Caco-2 (cell line): ENCODE measurements at regions not wholly inside any gene's neighbourhood (a gene's known extent, or its start where the extent isn't known, plus 50 kb on each side); places are given as distances from the start of the nearest gene placed in this dataset.

Source experiments
- BruUV-seq: library from RNA; stranded (reverse); fragments of 400-500 nt; replicated peaks from 2 replicates; lab custom pipeline; 2021; lab: Mats Ljungman, UMichigan
- CTCF ChIA-PET: fragments of 300-600 bp; sonication (Branson Sonifier 250); formaldehyde crosslinking; loops from one replicate; lab custom pipeline; 2022; ENCODE audit warnings: antibody characterized with exemption; lab: Charles Lee
- POLR2A ChIA-PET: fragments of 300-600 bp; sonication (Branson Sonifier 250); formaldehyde crosslinking; loops from one replicate; lab custom pipeline; 2022; ENCODE audit warnings: antibody characterized with exemption; lab: Charles Lee
- DNase-seq, 2 experiments: peaks; one replicate each; pipeline versions ENCODE4 v3.0.0 to v3.0.0-alpha.2; 2020 to 2022
- H3K27me3 ChIP-seq: replicated peaks from 2 replicates; pipeline ENCODE4 v1.6.0; 2011; ENCODE audit warnings: low read length; ENCODE audit not compliant: control insufficient read depth, insufficient read depth
- H3K36me3 ChIP-seq: 2 replicates; pipeline ENCODE4 v1.5.1; 2011; ENCODE audit warnings: low read length; ENCODE audit not compliant: control insufficient read depth, insufficient read depth
- H3K4me1 ChIP-seq: fragments of 250-450 bp; sonication (Bioruptor Pico); 2 replicates; pipeline ENCODE4 v1.5.1; 2020; ENCODE audit warnings: mild to moderate bottlenecking
- H3K4me3 ChIP-seq: 2 replicates; pipeline ENCODE4 v1.5.1; 2011; ENCODE audit warnings: low read depth, mild to moderate bottlenecking, control low read depth, low read length
- H3K9me3 ChIP-seq: fragments of 250-450 bp; sonication (Bioruptor Pico); 2 replicates; pipeline ENCODE4 v1.5.1; 2020; ENCODE audit warnings: mild to moderate bottlenecking, moderate library complexity
- H3K27ac Mint-ChIP-seq: one replicate; pipeline ENCODE4 v1.8.0; 2022; ENCODE audit warnings: mixed read lengths; ENCODE audit not compliant: unreplicated experiment
- H3K27me3 Mint-ChIP-seq: one replicate; pipeline ENCODE4 v1.8.0; 2022; ENCODE audit warnings: mixed read lengths; ENCODE audit not compliant: insufficient read depth, unreplicated experiment
- H3K36me3 Mint-ChIP-seq: one replicate; pipeline ENCODE4 v1.8.0; 2022; ENCODE audit warnings: mild to moderate bottlenecking, mixed read lengths; ENCODE audit not compliant: insufficient read depth, unreplicated experiment
- H3K4me1 Mint-ChIP-seq: one replicate; pipeline ENCODE4 v1.8.0; 2022; ENCODE audit warnings: low read depth, mixed read lengths; ENCODE audit not compliant: unreplicated experiment
- H3K4me3 Mint-ChIP-seq: one replicate; pipeline ENCODE4 v1.8.0; 2022; ENCODE audit warnings: mild to moderate bottlenecking, moderate library complexity, mixed read lengths; ENCODE audit not compliant: unreplicated experiment
- H3K9me3 Mint-ChIP-seq: one replicate; pipeline ENCODE4 v1.8.0; 2022; ENCODE audit warnings: mixed read lengths; ENCODE audit not compliant: unreplicated experiment
- CTCF ChIP-seq, 2 experiments: fragments of 200-600 bp in 1 of 2; IDR thresholded peaks; 1 replicate in 1 of 2; 2 replicates in 1 of 2; pipeline versions ENCODE4 v1.5.1 to v1.8.0; 2011 to 2022; ENCODE audit warnings: antibody characterized with exemption in 1 of 2, control low read depth in 1 of 2, inconsistent platforms in 1 of 2, low read depth in 1 of 2, low read length in 1 of 2, mild to moderate bottlenecking in 1 of 2, moderate library complexity in 1 of 2; ENCODE audit not compliant: insufficient read depth in 1 of 2, severe bottlenecking in 1 of 2, unreplicated experiment in 1 of 2
- intact Hi-C: fragments of 100-400 bp; cut with micrococcal nuclease; formaldehyde crosslinking; loops from one replicate; pipeline ENCODE4 v1.10.0; 2022; ENCODE audit not compliant: unreplicated experiment

- no peaks in the 10 kb centered on the region for H3K4me1 ChIP-seq
- Mint-ChIP-seq H3K4me1 (no peaks in the 10 kb centered on the region), H3K27me3 (no peaks in the 10 kb centered on the region), H3K36me3 (no peaks in the 10 kb centered on the region), H3K4me3 (no peak overlapping the region), H3K27ac (no peak overlapping the region), H3K9me3 (no peaks in the 10 kb centered on the region)
- ChIA-PET POLR2A (no interaction called here), CTCF (no interaction called here)
- TF ChIP-seq CTCF (IDR thresholded peaks at IDR 0.05; ENCODE audit: insufficient read depth in 1 of 2, low read depth in 1 of 2, low read length in 1 of 2, severe bottlenecking in 1 of 2, unreplicated experiment in 1 of 2), result no peak
- no peak for DNase-seq
- no peaks in the 10 kb centered on the region for H3K27me3 ChIP-seq
- intact Hi-C loops, result no loop called here
- H3K9me3 ChIP-seq, result no peaks in the 10 kb centered on the region
- BruUV-seq, result no TSS peak
- no peak overlapping the region for H3K4me3 ChIP-seq
- no peaks in the 10 kb centered on the region for H3K36me3 ChIP-seq
Observed at GRCh38 chr1:83619170-83619896, 379.6 kb downstream of the TTLL7 start.

GRCh38 chr1:83617883-83618282 is 381.0 kb downstream of the TTLL7 start:
- Mint-ChIP-seq H3K27me3 (no peaks in the 10 kb centered on the region), H3K36me3 (no peaks in the 10 kb centered on the region), H3K9me3 (no peaks in the 10 kb centered on the region), H3K4me3 (no peak overlapping the region), H3K27ac (no peak overlapping the region), H3K4me1 (no peaks in the 10 kb centered on the region)
- CTCF ChIA-PET, result no interaction called here
- POLR2A ChIA-PET, result no interaction called here
- intact Hi-C loops, result no loop called here
- no peaks in the 10 kb centered on the region for H3K36me3 ChIP-seq
- H3K4me1 ChIP-seq, result no peaks in the 10 kb centered on the region
- no peak for TF ChIP-seq CTCF (IDR thresholded peaks at IDR 0.05; ENCODE audit: insufficient read depth in 1 of 2, low read depth in 1 of 2, low read length in 1 of 2, severe bottlenecking in 1 of 2, unreplicated experiment in 1 of 2)
- H3K4me3 ChIP-seq, result no peak overlapping the region
- no TSS peak for BruUV-seq
- no peaks in the 10 kb centered on the region for H3K9me3 ChIP-seq
- H3K27me3 ChIP-seq, result no peaks in the 10 kb centered on the region
- no peak for DNase-seq

- H3K9me3 Mint-ChIP-seq, result no peaks in the 10 kb centered on the region
- intact Hi-C loops, result no loop called here
- no TSS peak for BruUV-seq
- H3K4me1 Mint-ChIP-seq, result no peaks in the 10 kb centered on the region
- Histone ChIP-seq H3K4me1 (no peaks in the 10 kb centered on the region), H3K9me3 (no peaks in the 10 kb centered on the region), H3K4me3 (no peak overlapping the region), H3K36me3 (no peaks in the 10 kb centered on the region), H3K27me3 (no peaks in the 10 kb centered on the region)
- no peak for TF ChIP-seq CTCF (IDR thresholded peaks at IDR 0.05; ENCODE audit: insufficient read depth in 1 of 2, low read depth in 1 of 2, low read length in 1 of 2, severe bottlenecking in 1 of 2, unreplicated experiment in 1 of 2)
- ChIA-PET POLR2A (no interaction called here), CTCF (no interaction called here)
- no peak overlapping the region for H3K27ac Mint-ChIP-seq
- peaks cover 4% of the 10 kb centered on the region for H3K27me3 Mint-ChIP-seq
- DNase-seq, result no peak
- H3K4me3 Mint-ChIP-seq, result no peak overlapping the region
- H3K36me3 Mint-ChIP-seq, result no peaks in the 10 kb centered on the region
Observed at GRCh38 chr1:83615370-83615769, 383.6 kb downstream of the TTLL7 start.
